ENCODE measurements at regions not wholly inside any gene's neighbourhood (a gene's known extent, or its start where the extent isn't known, plus 50 kb on each side); places are given as distances from the start of the nearest gene placed in this dataset.
A peak's percentile ranks its signal among the peaks of the same experiment; 100 is the strongest.

- POLR2A ChIA-PET: no interaction called here
- no peak for TF ChIP-seq CTCF (IDR thresholded peaks at IDR 0.05)
- H3K4me1 Mint-ChIP-seq: peaks cover 3% of the 10 kb centered on the region
- ATAC-seq (ENCODE audit: low read depth) (no peak), DNase-seq (no peak)
- H3K27ac Mint-ChIP-seq: no peak overlapping the region
- H3K9me3 Mint-ChIP-seq: no peaks in the 10 kb centered on the region
- no peak overlapping the region for H3K4me3 Mint-ChIP-seq
- H3K27me3 Mint-ChIP-seq: no peaks in the 10 kb centered on the region
- CTCF ChIA-PET: interaction anchor here (1.5 kb wide), 1 partner anchor 859 kb away, joined by 3 read pairs; no protein-coding TSS in a partner anchor
- no peaks in the 10 kb centered on the region for H3K36me3 Mint-ChIP-seq (ENCODE audit: low read depth)
- intact Hi-C loops (cut with micrococcal nuclease): loop anchor here (5.0 kb wide), 2 partner anchors 376 to 731 kb away; no protein-coding TSS in a partner anchor
Observed at GRCh38 chr2:144893464-144893863, 373.5 kb upstream of the ZEB2 start.

GRCh38 chr2:144890828-144891227, 370.9 kb upstream of the ZEB2 start:
- Mint-ChIP-seq H3K27me3 (no peaks in the 10 kb centered on the region), H3K36me3 (ENCODE audit: low read depth) (no peaks in the 10 kb centered on the region), H3K9me3 (no peaks in the 10 kb centered on the region), H3K4me1 (peaks cover 3% of the 10 kb centered on the region), H3K4me3 (no peak overlapping the region), H3K27ac (no peak overlapping the region)
- TF ChIP-seq CTCF (IDR thresholded peaks at IDR 0.05): no peak
- POLR2A ChIA-PET: interaction anchor here (1.0 kb wide), 1 partner anchor 371 kb away, joined by 4 read pairs; the partner anchor contains the start of gene ZEB2
- peak; percentile 88 for ATAC-seq (ENCODE audit: low read depth)
- DNase-seq: no peak
- CTCF ChIA-PET: interaction anchor here (0.6 to 2.0 kb wide), 3 partner anchors 231 to 862 kb away, joined by 3 to 4 read pairs (median 3); partner anchors contain the start of gene ZEB2
- intact Hi-C loops (cut with micrococcal nuclease): loop anchor here (2.0 to 5.0 kb wide), 3 partner anchors 374 to 862 kb away; no protein-coding TSS in a partner anchor

GRCh38 chr2:144889348-144889747, 369.4 kb upstream of the ZEB2 start:
- no peak for DNase-seq
- ChIA-PET CTCF (no interaction called here), POLR2A (no interaction called here)
- ATAC-seq (ENCODE audit: low read depth): no peak
- intact Hi-C loops (cut with micrococcal nuclease): no loop called here
- H3K4me3 Mint-ChIP-seq: no peak overlapping the region
- H3K9me3 Mint-ChIP-seq: no peaks in the 10 kb centered on the region
- no peaks in the 10 kb centered on the region for H3K27me3 Mint-ChIP-seq
- no peak for TF ChIP-seq CTCF (IDR thresholded peaks at IDR 0.05)
- peaks cover 3% of the 10 kb centered on the region for H3K4me1 Mint-ChIP-seq
- no peaks in the 10 kb centered on the region for H3K36me3 Mint-ChIP-seq (ENCODE audit: low read depth)
- H3K27ac Mint-ChIP-seq: no peak overlapping the region

- H3K9me3 Mint-ChIP-seq: no peaks in the 10 kb centered on the region
- ATAC-seq (ENCODE audit: low read depth): no peak
- H3K36me3 Mint-ChIP-seq (ENCODE audit: low read depth): no peaks in the 10 kb centered on the region
- ChIA-PET CTCF (interaction anchor here (0.6 kb wide), 1 partner anchor 891 kb away, joined by 4 read pairs; no protein-coding TSS in a partner anchor), POLR2A (no interaction called here)
- H3K4me3 Mint-ChIP-seq: no peak overlapping the region
- no peaks in the 10 kb centered on the region for H3K27me3 Mint-ChIP-seq
- DNase-seq: no peak
- no peak for TF ChIP-seq CTCF (IDR thresholded peaks at IDR 0.05)
- H3K4me1 Mint-ChIP-seq: peaks cover 3% of the 10 kb centered on the region
- intact Hi-C loops (cut with micrococcal nuclease): no loop called here
- no peak overlapping the region for H3K27ac Mint-ChIP-seq
Observed at GRCh38 chr2:144886862-144887261, 366.9 kb upstream of the ZEB2 start.

- intact Hi-C loops (cut with micrococcal nuclease): no loop called here
- no peak for ATAC-seq (ENCODE audit: low read depth)
- CTCF ChIA-PET: no interaction called here
Observed at GRCh38 chr2:144877893-144878292, 358.0 kb upstream of the ZEB2 start.

More at GRCh38 chr2:144877893-144878292, 358.0 kb upstream of the ZEB2 start:
- H3K27ac Mint-ChIP-seq: no peak overlapping the region
- no peak for TF ChIP-seq CTCF (IDR thresholded peaks at IDR 0.05)
- no peaks in the 10 kb centered on the region for H3K9me3 Mint-ChIP-seq
- H3K4me1 Mint-ChIP-seq: no peaks in the 10 kb centered on the region
- no peaks in the 10 kb centered on the region for H3K27me3 Mint-ChIP-seq
- H3K36me3 Mint-ChIP-seq (ENCODE audit: low read depth): no peaks in the 10 kb centered on the region
- POLR2A ChIA-PET: no interaction called here
- DNase-seq: no peak
- no peak overlapping the region for H3K4me3 Mint-ChIP-seq
